ENCODE measurements at regions not wholly inside any gene's neighbourhood (a gene's known extent, or its start where the extent isn't known, plus 50 kb on each side); places are given as distances from the start of the nearest gene placed in this dataset.

- no peak overlapping the region for H3K4me2 ChIP-seq (ENCODE audit: low read length)
- H3K9ac ChIP-seq (ENCODE audit: low read length): no peak overlapping the region
- no peaks in the 10 kb centered on the region for H3K27me3 ChIP-seq (ENCODE audit: insufficient read depth, low read length)
- no peaks in the 10 kb centered on the region for H3F3A ChIP-seq (ENCODE audit: insufficient read depth, low read length)
- TF ChIP-seq CTCF (IDR thresholded peaks at IDR 0.05; ENCODE audit: low read length) (no peak), EZH2 (IDR thresholded peaks at IDR 0.05; ENCODE audit: borderline replicate concordance, low read length) (no peak)
- H4K20me1 ChIP-seq (ENCODE audit: insufficient read depth, low read length): no peaks in the 10 kb centered on the region
- H3K27ac ChIP-seq (ENCODE audit: low read depth, low read length, poor library complexity, severe bottlenecking): no peak overlapping the region
- no peaks in the 10 kb centered on the region for H3K9me2 ChIP-seq (ENCODE audit: low read depth, low read length)
- H3K79me2 ChIP-seq (ENCODE audit: insufficient read depth, low read length): no peaks in the 10 kb centered on the region
- no peak overlapping the region for H3K4me3 ChIP-seq (ENCODE audit: low read depth, low read length, poor library complexity, severe bottlenecking)
- no peak overlapping the region for H2AFZ ChIP-seq (ENCODE audit: low read length)
- no peaks in the 10 kb centered on the region for H3K9me3 ChIP-seq (ENCODE audit: low read length)
- H3K36me3 ChIP-seq (ENCODE audit: insufficient read depth, low read length): no peaks in the 10 kb centered on the region
- no peaks in the 10 kb centered on the region for H3K4me1 ChIP-seq (ENCODE audit: insufficient read depth, low read length, severe bottlenecking)
Observed at GRCh38 chr15:47203993-47204392, 513.3 kb upstream of the SEMA6D start.

GRCh38 chr15:47206358-47206978 is 510.8 kb upstream of the SEMA6D start:
- Histone ChIP-seq H3K4me2 (ENCODE audit: low read length) (no peak overlapping the region), H3K4me1 (ENCODE audit: insufficient read depth, low read length, severe bottlenecking) (no peaks in the 10 kb centered on the region), H3K79me2 (ENCODE audit: insufficient read depth, low read length) (no peaks in the 10 kb centered on the region), H3K4me3 (ENCODE audit: low read depth, low read length, poor library complexity, severe bottlenecking) (no peak overlapping the region), H3K27ac (ENCODE audit: low read depth, low read length, poor library complexity, severe bottlenecking) (no peak overlapping the region), H2AFZ (ENCODE audit: low read length) (no peak overlapping the region), H3K9me2 (ENCODE audit: low read depth, low read length) (no peaks in the 10 kb centered on the region), H3K9me3 (ENCODE audit: low read length) (no peaks in the 10 kb centered on the region), H4K20me1 (ENCODE audit: insufficient read depth, low read length) (no peaks in the 10 kb centered on the region), H3F3A (ENCODE audit: insufficient read depth, low read length) (no peaks in the 10 kb centered on the region), H3K36me3 (ENCODE audit: insufficient read depth, low read length) (no peaks in the 10 kb centered on the region), H3K9ac (ENCODE audit: low read length) (no peak overlapping the region), H3K27me3 (ENCODE audit: insufficient read depth, low read length) (no peaks in the 10 kb centered on the region)
- TF ChIP-seq EZH2 (IDR thresholded peaks at IDR 0.05; ENCODE audit: borderline replicate concordance, low read length) (no peak), CTCF (IDR thresholded peaks at IDR 0.05; ENCODE audit: low read length) (no peak)

GRCh38 chr15:47209591-47209990 is 507.7 kb upstream of the SEMA6D start:
- Histone ChIP-seq H3K4me2 (ENCODE audit: low read length) (no peak overlapping the region), H3K9me3 (ENCODE audit: low read length) (no peaks in the 10 kb centered on the region), H3K79me2 (ENCODE audit: insufficient read depth, low read length) (no peaks in the 10 kb centered on the region), H3K4me3 (ENCODE audit: low read depth, low read length, poor library complexity, severe bottlenecking) (no peak overlapping the region), H3K4me1 (ENCODE audit: insufficient read depth, low read length, severe bottlenecking) (no peaks in the 10 kb centered on the region), H3K36me3 (ENCODE audit: insufficient read depth, low read length) (no peaks in the 10 kb centered on the region), H2AFZ (ENCODE audit: low read length) (no peak overlapping the region), H3F3A (ENCODE audit: insufficient read depth, low read length) (no peaks in the 10 kb centered on the region), H4K20me1 (ENCODE audit: insufficient read depth, low read length) (no peaks in the 10 kb centered on the region), H3K9ac (ENCODE audit: low read length) (no peak overlapping the region), H3K27ac (ENCODE audit: low read depth, low read length, poor library complexity, severe bottlenecking) (no peak overlapping the region), H3K9me2 (ENCODE audit: low read depth, low read length) (no peaks in the 10 kb centered on the region), H3K27me3 (ENCODE audit: insufficient read depth, low read length) (no peaks in the 10 kb centered on the region)
- no peak for TF ChIP-seq CTCF (IDR thresholded peaks at IDR 0.05; ENCODE audit: low read length)
- no peak for TF ChIP-seq EZH2 (IDR thresholded peaks at IDR 0.05; ENCODE audit: borderline replicate concordance, low read length)
